HG03039 (cell line): ENCODE measurements at regions not wholly inside any gene's neighbourhood (a gene's known extent, or its start where the extent isn't known, plus 50 kb on each side); places are given as distances from the start of the nearest gene placed in this dataset.
"Not testable (repeated sequence)": the region's sequence is repeated elsewhere in the genome, so short reads cannot be mapped to it uniquely, and the experiment has no call there.

Experiments used
- ATAC-seq: cut with Tn5 transposase; IDR thresholded peaks from one replicate; pipeline ENCODE4 v1.9.1; 2021; ENCODE audit warnings: mild to moderate bottlenecking, moderate library complexity; ENCODE audit not compliant: unreplicated experiment

GRCh38 chr17:68135141-68135887, 99.8 kb downstream of the KPNA2 start:
- no peak for ATAC-seq

DNA sequence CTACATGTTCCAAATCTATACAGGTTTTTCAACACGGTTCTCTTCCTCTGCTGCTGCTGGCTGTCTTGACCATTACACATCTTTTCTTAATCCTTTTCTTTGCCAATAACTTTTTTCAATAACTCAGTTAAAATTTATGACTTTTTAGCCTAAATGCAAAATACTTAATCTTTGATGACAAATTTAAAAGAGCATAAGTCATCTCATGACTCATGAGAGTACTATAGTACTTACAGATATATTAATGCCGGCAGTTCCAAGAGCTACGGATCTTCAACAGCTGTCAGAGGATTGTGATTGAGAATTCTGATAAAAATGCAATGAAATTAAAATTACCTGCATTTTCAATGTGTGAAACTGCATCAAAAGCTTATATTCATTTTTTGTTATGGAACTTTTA, 105.5 kb downstream of the KPNA2 start:
- ATAC-seq = no peak

- no peak for ATAC-seq
Measured at GRCh38 chr17:68142595-68142994, 105.2 kb upstream of the AMZ2 start.

GRCh38 chr17:68143425-68143824, 104.4 kb upstream of the AMZ2 start:
- no peak for ATAC-seq

GRCh38 chr17:68145088-68145487, 102.8 kb upstream of the AMZ2 start:
- ATAC-seq = no peak

- no peak for ATAC-seq
Measured at GRCh38 chr17:68148936-68149335, 98.9 kb upstream of the AMZ2 start.

DNA sequence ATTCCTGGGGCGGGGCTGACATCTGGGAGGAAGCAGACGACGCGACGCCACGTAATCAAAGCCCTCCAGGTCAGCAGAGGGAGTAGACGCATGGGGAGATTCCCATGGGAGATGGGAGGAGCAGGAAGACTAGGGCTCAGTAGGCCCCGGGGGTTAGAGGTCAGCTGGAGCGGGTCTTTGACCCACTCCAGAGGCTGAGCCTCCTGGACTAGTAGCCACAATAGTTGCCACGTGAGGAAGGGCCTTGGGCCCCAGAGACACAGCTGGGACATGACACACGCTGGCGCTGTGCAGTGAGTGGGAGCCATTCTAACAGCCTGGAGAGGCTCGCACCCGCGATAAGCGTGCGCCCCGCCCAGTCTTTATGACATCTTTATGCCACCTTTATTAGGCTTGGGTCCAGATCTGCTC, 95.7 kb upstream of the AMZ2 start:
- no peak for ATAC-seq

DNA sequence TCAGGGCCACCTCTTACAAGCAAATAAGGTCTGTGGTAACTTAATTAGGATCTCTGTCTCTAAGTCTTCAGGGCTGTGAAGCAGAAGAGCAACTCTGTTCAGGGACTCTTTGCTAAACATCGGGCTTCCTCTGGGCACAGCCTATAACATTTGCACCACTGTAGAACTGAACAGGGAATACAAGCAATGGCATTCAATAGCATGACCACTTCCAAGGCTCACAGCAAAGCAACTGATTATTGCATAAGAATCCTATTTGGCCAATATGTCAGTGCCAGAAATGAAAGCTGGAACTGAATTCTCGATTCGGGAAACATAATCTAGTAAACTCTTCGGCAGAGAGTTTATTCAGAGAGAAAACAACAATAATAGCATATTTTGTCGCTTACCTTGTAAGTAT, 92.2 kb upstream of the AMZ2 start:
- ATAC-seq = no peak

GRCh38 chr17:68161644-68162428, 86.0 kb upstream of the AMZ2 start:
- no peak for ATAC-seq

- ATAC-seq = not testable (repeated sequence)
Measured at GRCh38 chr17:68168273-68169164, 79.3 kb upstream of the AMZ2 start.

DNA sequence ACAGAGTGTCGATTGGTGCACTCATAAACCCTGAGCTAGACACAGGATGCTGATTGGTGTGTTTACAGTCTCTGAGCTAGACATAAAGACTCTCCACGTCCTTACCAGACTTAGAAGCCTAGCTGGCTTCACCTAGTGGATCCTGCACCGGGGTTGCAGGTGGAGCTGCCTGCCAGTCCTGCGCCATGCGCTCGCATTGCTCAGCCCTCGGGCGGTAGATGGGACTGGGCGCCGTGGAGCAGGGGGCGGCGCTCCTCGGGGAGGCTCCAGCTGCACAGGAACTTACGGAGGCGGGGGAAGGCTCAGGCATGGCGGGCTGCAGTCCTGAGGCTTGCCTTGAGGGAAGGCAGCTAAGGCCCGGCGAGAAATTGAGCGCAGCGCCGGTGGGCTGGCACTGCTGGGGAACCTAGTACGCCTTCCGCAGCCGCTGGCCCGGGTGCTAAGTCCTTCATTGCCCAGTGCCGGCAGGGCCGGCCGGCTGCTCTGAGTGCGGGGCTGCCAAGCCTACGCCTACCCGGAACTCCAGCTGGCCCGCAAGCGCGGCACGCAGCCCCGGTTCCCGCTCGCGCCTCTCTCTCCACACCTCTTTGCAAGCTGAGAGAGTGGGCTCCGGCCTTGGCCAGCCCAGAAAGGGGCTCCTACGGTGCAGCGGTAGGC, 78.5 kb upstream of the AMZ2 start:
- not testable (repeated sequence) for ATAC-seq

DNA sequence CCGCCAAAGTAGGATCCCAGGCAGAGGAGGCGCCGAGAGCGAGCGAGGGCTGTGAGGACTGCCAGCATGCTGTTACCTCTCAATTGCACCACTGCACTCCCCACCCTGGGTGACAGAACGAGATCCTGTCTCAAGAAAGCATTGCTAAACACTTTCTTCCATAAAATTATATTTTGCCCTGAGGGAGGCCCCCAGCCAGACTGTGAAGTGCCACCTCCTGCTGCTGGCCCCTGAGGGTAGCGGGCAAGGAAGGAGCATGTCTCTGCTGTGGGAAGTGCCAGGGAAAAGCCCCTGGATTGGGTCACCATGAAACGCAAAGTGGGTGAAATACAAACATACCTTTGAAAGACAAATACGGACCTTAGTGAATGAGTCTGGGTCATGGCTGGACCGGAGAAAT, 78.0 kb upstream of the AMZ2 start:
- ATAC-seq = no peak

GRCh38 chr17:68170246-68170645, 77.6 kb upstream of the AMZ2 start:
- no peak for ATAC-seq

DNA sequence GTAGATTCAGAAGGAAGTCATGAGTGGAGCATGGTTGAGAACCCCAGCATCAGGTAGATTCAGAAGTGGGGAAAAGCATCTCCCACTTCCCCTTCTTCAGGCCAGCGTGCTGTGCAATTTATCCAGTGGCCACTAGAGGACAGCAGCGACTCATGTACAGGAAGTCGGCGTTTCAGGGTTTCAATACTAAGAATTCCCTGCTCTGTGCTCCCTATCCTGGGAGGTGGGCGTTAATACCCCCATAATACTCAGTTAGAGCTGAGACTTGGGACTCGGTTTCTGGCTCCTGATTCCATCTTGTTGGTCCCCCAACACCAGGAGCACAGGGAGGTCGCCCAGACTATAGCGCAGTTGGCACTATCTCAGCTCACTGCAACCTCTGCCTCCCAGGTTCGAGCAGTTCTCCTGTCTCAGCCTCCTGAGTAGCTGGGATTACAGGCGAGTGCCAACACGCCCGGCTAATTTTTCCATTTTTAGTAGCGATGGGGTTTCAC, 75.3 kb upstream of the AMZ2 start:
- ATAC-seq = no peak

DNA sequence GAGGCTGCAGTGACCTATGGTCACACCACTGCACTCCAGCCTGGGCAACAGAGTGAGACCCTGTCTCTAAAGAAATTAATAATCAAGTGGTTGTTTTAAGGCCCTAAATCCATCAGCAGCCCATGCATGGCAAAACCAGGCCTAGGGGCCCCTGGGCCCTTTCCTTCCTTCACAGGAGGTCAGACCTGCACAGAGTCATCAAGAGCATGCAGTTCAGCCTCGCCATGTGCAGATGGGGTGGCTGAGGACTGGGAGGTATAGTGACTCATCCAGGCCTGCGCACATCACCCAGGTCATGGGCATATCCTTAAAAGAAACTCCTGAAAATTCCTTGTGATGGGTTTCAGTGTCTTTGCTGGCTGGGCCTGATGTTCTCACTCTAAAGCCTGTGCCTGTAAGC, 72.4 kb upstream of the AMZ2 start:
- no peak for ATAC-seq

DNA sequence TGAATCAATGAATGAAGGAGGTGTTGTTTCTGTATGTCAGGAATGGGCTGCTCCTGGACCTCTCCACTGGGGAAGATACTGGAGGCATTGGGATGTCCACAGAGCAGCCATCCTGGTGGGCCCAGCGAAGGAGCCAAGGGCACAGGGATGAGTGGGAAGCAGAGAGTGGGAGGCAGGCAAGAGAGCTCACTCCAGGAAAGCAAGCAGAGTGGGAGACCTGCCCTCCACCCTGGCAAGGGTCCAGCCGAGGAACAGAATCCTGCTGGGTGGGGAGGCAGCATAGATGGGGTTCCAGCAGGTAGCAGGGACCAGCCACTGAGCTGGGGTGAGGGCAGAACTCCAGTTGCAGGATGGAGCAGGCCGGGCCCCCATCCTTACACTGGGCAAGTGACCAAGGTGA, 71.9 kb upstream of the AMZ2 start:
- no peak for ATAC-seq

DNA sequence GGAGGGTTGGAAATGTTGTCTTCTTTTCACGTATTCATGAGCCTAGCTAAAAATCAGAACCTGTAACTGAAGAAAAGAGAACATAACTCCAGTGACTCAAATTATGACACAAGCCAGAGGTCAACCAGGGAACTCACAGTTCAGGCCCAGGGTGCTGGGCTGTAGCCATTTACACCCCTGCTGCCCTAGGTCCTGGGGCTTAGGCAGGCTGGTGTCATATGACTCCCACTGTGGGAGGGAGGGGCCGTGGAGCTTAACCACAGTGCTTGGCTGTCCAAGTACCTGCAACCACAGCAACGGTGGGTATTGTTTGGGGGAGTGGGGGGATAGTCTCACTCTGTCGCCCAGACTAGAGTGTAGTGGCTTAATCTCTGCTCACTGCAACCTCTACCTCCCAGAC, 71.1 kb upstream of the AMZ2 start:
- no peak for ATAC-seq

GRCh38 chr17:68178831-68179230, 69.0 kb upstream of the AMZ2 start:
- no peak for ATAC-seq

GRCh38 chr17:68179236-68179925, 68.5 kb upstream of the AMZ2 start:
- no peak for ATAC-seq

GRCh38 chr17:68179926-68180285, 67.9 kb upstream of the AMZ2 start:
- no peak for ATAC-seq
